Testis (tissue), 2 donors: ENCODE measurements at regions not wholly inside any gene's neighbourhood (a gene's known extent, or its start where the extent isn't known, plus 50 kb on each side); places are given as distances from the start of the nearest gene placed in this dataset.

Experiments used
- DNase-seq: peaks from one replicate; pipeline ENCODE4 v3.0.0-alpha.2; 2019
- H3K27ac ChIP-seq, 2 donors: fragments of 200-600 bp; sonication (generic); one replicate each; pipeline ENCODE4 v1.5.1; 2019
- H3K27me3 ChIP-seq: fragments of 200-600 bp; sonication (generic); one replicate; pipeline ENCODE4 v1.5.1; 2019
- H3K36me3 ChIP-seq: fragments of 200-600 bp; sonication (generic); one replicate; pipeline ENCODE4 v1.5.1; 2017; ENCODE audit warnings: low read depth; ENCODE audit errors: missing control alignments
- H3K4me1 ChIP-seq: fragments of 200-600 bp; sonication (generic); one replicate; pipeline ENCODE4 v1.5.1; 2019
- H3K4me3 ChIP-seq, 2 donors: fragments of 200-600 bp; sonication (generic); one replicate each; pipeline ENCODE4 v1.5.1; 2017 to 2019
- H3K9me3 ChIP-seq: fragments of 200-600 bp; sonication (generic); one replicate; pipeline ENCODE4 v1.5.1; 2017
- CTCF ChIP-seq, 3 experiments: fragments of 450-650 bp in 2 of 3; fragments of 200-600 bp in 1 of 3; sonication (generic) in 1 of 3; IDR thresholded peaks; one replicate each; pipeline ENCODE4 v1.5.1; 2016 to 2019; ENCODE audit warnings: antibody characterized with exemption in 3 of 3, mild to moderate bottlenecking in 2 of 3, moderate library complexity in 1 of 3
- POLR2A ChIP-seq: fragments of 450-650 bp; IDR thresholded peaks from one replicate; pipeline ENCODE4 v1.6.1; 2017; ENCODE audit warnings: antibody characterized with exemption, mild to moderate bottlenecking, moderate library complexity
- WGBS, 2 donors: methylation state at CpG; one replicate each; pipeline ENCODE4 v1.1.5; 2018; 5-methylcytosine and 5-hydroxymethylcytosine counted together
- intact Hi-C: fragments of 100-400 bp; cut with DNase I; formaldehyde crosslinking; loops from one replicate; pipeline ENCODE4 v1.15.1; 2023; ENCODE audit warnings: low total_unique reads

- Histone ChIP-seq H3K36me3 (no peaks in the 10 kb centered on the region), H3K27ac (no peak overlapping the region), H3K4me3 (no peak overlapping the region), H3K27me3 (no peaks in the 10 kb centered on the region), H3K9me3 (no peaks in the 10 kb centered on the region), H3K4me1 (no peaks in the 10 kb centered on the region)
- intact Hi-C loops, result no loop called here
- 80 to 95% methylated on average over 3 of the region's 3 CpGs for WGBS, 2 donors
- no peak for TF ChIP-seq CTCF (IDR thresholded peaks at IDR 0.05)
- no peak for TF ChIP-seq POLR2A
- no peak for DNase-seq
These were observed 1046.6 kb upstream of the USP15 start for GRCh38 chr12:61213646-61214045.

- WGBS, 2 donors, result 86 to 94% methylated on average over 4 of the region's 4 CpGs
- H3K36me3 ChIP-seq, result no peaks in the 10 kb centered on the region
- no peak for DNase-seq
- H3K27me3 ChIP-seq, result no peaks in the 10 kb centered on the region
- intact Hi-C loops, result no loop called here
- no peaks in the 10 kb centered on the region for H3K4me1 ChIP-seq
- H3K27ac ChIP-seq, result no peak overlapping the region
- TF ChIP-seq CTCF (IDR thresholded peaks at IDR 0.05) (no peak), POLR2A (no peak)
- H3K9me3 ChIP-seq, result no peaks in the 10 kb centered on the region
- no peak overlapping the region for H3K4me3 ChIP-seq
These were observed 1039.9 kb upstream of the USP15 start for GRCh38 chr12:61220337-61220736.

GRCh38 chr12:61232040-61232439, 1028.2 kb upstream of the USP15 start:
- TF ChIP-seq CTCF (IDR thresholded peaks at IDR 0.05), result no peak
- no peak for TF ChIP-seq POLR2A
- Histone ChIP-seq H3K9me3 (no peaks in the 10 kb centered on the region), H3K4me3 (no peak overlapping the region), H3K4me1 (no peaks in the 10 kb centered on the region), H3K36me3 (no peaks in the 10 kb centered on the region), H3K27ac (no peak overlapping the region), H3K27me3 (no peaks in the 10 kb centered on the region)
- no peak for DNase-seq
- 53 to 74% methylated on average over 5 of the region's 5 CpGs for WGBS, 2 donors
- intact Hi-C loops, result no loop called here

- no peak for DNase-seq
- Histone ChIP-seq H3K4me1 (no peaks in the 10 kb centered on the region), H3K27ac (no peak overlapping the region), H3K9me3 (no peaks in the 10 kb centered on the region), H3K27me3 (no peaks in the 10 kb centered on the region), H3K4me3 (no peak overlapping the region), H3K36me3 (no peaks in the 10 kb centered on the region)
- WGBS, 2 donors, result 80 to 88% methylated on average over 2 of the region's 2 CpGs
- intact Hi-C loops, result no loop called here
- TF ChIP-seq CTCF (IDR thresholded peaks at IDR 0.05) (no peak), POLR2A (no peak)
These were observed 1009.9 kb upstream of the USP15 start for GRCh38 chr12:61250303-61250702.

GRCh38 chr12:61251076-61251475, 1009.1 kb upstream of the USP15 start:
- no peak overlapping the region for H3K27ac ChIP-seq
- DNase-seq, result no peak
- H3K4me1 ChIP-seq, result no peaks in the 10 kb centered on the region
- no peak overlapping the region for H3K4me3 ChIP-seq
- no peaks in the 10 kb centered on the region for H3K27me3 ChIP-seq
- no peaks in the 10 kb centered on the region for H3K36me3 ChIP-seq
- intact Hi-C loops, result no loop called here
- WGBS, 2 donors, result 74 to 78% methylated on average over 3 of the region's 3 CpGs
- H3K9me3 ChIP-seq, result no peaks in the 10 kb centered on the region
- TF ChIP-seq POLR2A (no peak), CTCF (IDR thresholded peaks at IDR 0.05) (no peak)
